DMS 273 (cell line): ENCODE measurements at regions not wholly inside any gene's neighbourhood (a gene's known extent, or its start where the extent isn't known, plus 50 kb on each side); places are given as distances from the start of the nearest gene placed in this dataset.
"Not testable (repeated sequence)": the region's sequence is repeated elsewhere in the genome, so short reads cannot be mapped to it uniquely, and the experiment has no call there.

ENCODE experiments used
- DNase-seq: peaks from one replicate; lab custom pipeline; 2025; ENCODE audit not compliant: unreplicated experiment; lab: John Stamatoyannopoulos, UW

GRCh38 chr2:17258861-17259260 lies 259.4 kb downstream of the RAD51AP2 start:
- no peak for DNase-seq

GRCh38 chr2:17257189-17257909 lies 260.9 kb downstream of the RAD51AP2 start:
- no peak for DNase-seq

- no peak for DNase-seq
Observed at GRCh38 chr2:17255071-17255470, 263.2 kb downstream of the RAD51AP2 start.

- DNase-seq = no peak
Observed at GRCh38 chr2:17254421-17254820, 263.8 kb downstream of the RAD51AP2 start.

GRCh38 chr2:17252258-17252657 lies 266.0 kb downstream of the RAD51AP2 start:
- DNase-seq = no peak

- no peak for DNase-seq
Observed at GRCh38 chr2:17251171-17251570, 267.1 kb downstream of the RAD51AP2 start.

GRCh38 chr2:17249249-17249648 lies 269.0 kb downstream of the RAD51AP2 start:
- DNase-seq = no peak

- DNase-seq = no peak
Observed at GRCh38 chr2:17245906-17246305, 272.3 kb downstream of the RAD51AP2 start.

GRCh38 chr2:17242813-17243485 lies 275.3 kb downstream of the RAD51AP2 start:
- DNase-seq = no peak

- DNase-seq = no peak
Observed at GRCh38 chr2:17239550-17239949, 278.7 kb downstream of the RAD51AP2 start.

GRCh38 chr2:17235167-17235566 lies 283.1 kb downstream of the RAD51AP2 start:
- DNase-seq = no peak

GRCh38 chr2:17232776-17233556 lies 285.3 kb downstream of the RAD51AP2 start:
- DNase-seq = no peak

- no peak for DNase-seq
Observed at GRCh38 chr2:17231394-17231965, 286.8 kb downstream of the RAD51AP2 start.

GRCh38 chr2:17229414-17229813 lies 288.8 kb downstream of the RAD51AP2 start:
- DNase-seq = no peak

GRCh38 chr2:17228461-17228860 lies 289.8 kb downstream of the RAD51AP2 start:
- DNase-seq = no peak

- DNase-seq = no peak
Observed at GRCh38 chr2:17227856-17228255, 290.4 kb downstream of the RAD51AP2 start.

- no peak for DNase-seq
Observed at GRCh38 chr2:17226941-17227490, 291.2 kb downstream of the RAD51AP2 start.

- DNase-seq = no peak
Observed at GRCh38 chr2:17223211-17223610, 295.0 kb downstream of the RAD51AP2 start.

GRCh38 chr2:17208511-17208910 lies 309.7 kb downstream of the RAD51AP2 start:
- no peak for DNase-seq

- no peak for DNase-seq
Observed at GRCh38 chr2:17206771-17207170, 311.5 kb downstream of the RAD51AP2 start.

- DNase-seq = not testable (repeated sequence)
Observed at GRCh38 chr2:17204214-17204613, 314.0 kb downstream of the RAD51AP2 start.
